GM19351 (cell line): ENCODE measurements at regions not wholly inside any gene's neighbourhood (a gene's known extent, or its start where the extent isn't known, plus 50 kb on each side); places are given as distances from the start of the nearest gene placed in this dataset.
"Not testable (repeated sequence)": the region's sequence is repeated elsewhere in the genome, so short reads cannot be mapped to it uniquely, and the experiment has no call there.

Source experiments
- ATAC-seq: cut with Tn5 transposase; IDR thresholded peaks from one replicate; pipeline ENCODE4 v1.9.1; 2021; ENCODE audit warnings: mild to moderate bottlenecking, moderate library complexity; ENCODE audit not compliant: unreplicated experiment

DNA sequence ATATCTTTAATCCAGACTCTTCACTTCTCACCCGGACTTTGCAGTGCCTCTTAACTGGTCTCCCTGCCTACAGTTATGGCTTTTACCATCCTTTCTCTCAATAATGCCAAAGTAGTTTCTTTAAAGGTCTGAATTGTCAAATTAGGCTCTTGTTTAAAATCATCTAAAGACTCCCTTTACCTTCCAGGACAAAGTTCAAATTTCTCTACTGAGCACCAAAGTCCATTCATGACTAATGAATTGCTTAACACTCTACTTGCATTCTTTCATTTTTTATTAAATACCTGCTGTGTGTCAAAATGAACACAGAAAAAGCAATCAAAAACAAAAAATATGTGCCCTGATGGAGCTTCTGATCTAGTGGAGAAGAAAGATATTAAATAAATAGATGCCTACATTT lies 472.4 kb upstream of the UBE2E2 start:
- ATAC-seq: no peak

DNA sequence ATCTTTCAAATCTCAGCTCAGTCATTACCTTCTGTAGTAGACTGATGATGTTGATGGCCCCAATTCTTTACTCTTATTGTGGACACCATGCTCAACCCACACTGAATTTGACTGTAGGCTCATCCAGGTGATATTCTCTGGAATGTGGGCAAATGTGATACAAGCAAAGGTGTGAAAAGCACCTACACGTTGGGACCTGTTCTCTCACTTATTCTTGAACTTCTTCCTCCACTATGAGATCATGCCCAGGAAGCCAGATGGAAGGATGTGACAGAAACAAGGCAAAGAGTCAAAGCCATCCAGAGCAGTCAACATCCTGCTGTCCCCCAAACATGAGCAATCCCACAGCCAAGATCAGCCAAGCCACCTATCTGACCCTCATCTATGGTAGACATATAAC lies 471.2 kb upstream of the UBE2E2 start:
- ATAC-seq: no peak

GRCh38 chr3:22732641-22733040 lies 470.5 kb upstream of the UBE2E2 start:
- no peak for ATAC-seq

- ATAC-seq: no peak
Observed at GRCh38 chr3:22734207-22734606, 468.9 kb upstream of the UBE2E2 start.

DNA sequence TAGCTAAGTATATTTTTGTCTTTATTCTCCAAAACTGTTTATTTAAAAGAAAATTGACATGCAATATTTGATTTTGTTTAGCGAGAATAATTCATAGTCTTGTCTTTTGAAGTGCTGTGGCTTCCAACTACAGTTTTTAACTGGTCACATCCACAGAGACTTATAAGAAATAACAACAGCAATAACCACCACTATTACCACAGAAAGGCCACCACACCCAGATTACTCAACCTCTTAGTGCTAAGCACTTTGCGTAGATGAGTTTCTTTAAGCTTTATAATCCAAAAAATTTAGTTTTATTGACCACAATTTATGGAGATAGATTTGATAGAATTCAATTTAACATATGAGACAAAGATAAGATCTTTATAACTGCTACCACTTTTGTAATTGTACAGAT lies 468.4 kb upstream of the UBE2E2 start:
- no peak for ATAC-seq

- ATAC-seq: no peak
Observed at GRCh38 chr3:22735373-22735772, 467.8 kb upstream of the UBE2E2 start.

DNA sequence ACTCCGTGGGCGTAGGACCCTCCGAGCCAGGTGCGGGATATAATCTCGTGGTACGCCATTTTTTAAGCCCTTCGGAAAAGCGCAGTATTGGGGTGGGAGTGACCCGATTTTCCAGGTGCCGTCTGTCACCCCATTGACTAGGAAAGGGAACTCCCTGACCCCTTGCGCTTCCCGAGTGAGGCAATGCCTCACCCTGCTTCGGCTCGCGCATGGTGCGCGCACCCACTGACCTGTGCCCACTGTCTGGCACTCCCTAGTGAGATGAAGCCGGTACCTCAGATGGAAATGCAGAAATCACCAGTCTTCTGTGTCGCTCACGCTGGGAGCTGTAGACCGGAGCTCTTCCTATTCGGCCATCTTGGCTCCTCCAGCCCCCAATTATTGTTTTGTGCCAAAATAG lies 459.7 kb upstream of the UBE2E2 start:
- ATAC-seq: not testable (repeated sequence)

GRCh38 chr3:22745321-22745720 lies 457.8 kb upstream of the UBE2E2 start:
- ATAC-seq: no peak

GRCh38 chr3:22746221-22746620 lies 456.9 kb upstream of the UBE2E2 start:
- no peak for ATAC-seq

DNA sequence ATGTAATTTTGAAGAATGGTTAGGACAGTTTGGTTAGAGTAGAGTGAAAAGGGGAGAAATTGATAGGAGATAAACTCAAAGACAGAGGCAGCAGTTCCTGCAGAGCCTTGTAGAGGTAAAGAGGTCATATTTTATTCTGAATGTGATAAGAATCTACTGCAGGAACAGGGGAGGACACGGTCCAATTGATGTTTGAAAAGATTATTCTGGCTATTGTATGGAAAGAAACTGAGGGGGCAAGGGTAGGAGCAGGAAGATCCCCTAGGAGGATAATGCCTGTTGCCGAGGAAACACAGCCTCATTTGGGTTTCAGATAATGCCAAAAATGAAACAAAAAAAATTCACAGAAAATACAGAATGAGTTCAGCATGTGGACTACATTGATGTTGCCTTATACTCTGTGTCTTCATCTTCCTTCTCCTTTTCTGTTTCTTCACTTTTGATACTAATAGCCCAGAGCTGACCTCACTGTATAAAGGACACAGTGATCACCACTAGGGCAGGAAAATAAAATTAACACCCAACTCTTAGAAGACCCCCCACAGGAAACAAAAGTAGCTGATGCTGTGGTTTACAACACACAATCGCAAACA lies 454.6 kb upstream of the UBE2E2 start:
- ATAC-seq: no peak

- no peak for ATAC-seq
Observed at GRCh38 chr3:22759636-22760310, 443.4 kb upstream of the UBE2E2 start.

DNA sequence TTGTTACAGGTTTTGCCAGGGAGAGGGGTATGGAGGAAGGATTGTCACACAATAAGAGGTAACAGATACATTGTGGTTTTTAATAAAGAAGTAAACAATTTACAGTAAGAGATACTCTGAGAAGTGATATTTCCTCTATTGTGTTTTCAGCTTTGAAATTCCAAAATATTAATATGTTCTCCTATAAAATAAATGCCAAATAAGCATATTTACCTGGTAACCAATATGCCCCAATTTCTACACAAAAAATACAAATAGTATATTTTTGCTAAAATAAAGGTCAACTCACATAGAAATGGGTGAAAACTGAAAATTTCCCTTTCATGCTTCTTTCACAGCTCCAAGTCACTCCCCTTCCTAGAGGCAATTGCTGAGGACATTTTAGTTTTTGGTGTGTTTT lies 437.4 kb upstream of the UBE2E2 start:
- no peak for ATAC-seq

- ATAC-seq: no peak
Observed at GRCh38 chr3:22777834-22778233, 425.3 kb upstream of the UBE2E2 start.

DNA sequence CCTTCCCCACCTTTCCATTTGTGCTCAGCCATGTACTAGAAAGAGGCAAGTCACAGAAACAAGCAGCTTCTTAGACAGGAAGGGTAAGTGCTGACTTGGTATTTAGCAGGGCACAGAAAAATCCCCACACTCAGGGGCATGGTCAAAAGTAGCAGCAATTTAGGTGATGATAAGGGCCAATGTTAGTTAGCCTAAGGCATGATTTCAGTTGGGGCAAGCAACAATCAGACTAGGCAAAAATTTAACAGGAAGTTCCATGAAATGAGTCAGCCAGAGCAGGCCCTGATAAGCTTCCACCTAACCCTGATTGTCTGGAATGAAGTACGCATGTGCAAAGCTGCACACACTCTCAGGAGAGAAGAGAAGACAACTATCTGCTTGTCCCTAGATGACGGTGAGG lies 423.4 kb upstream of the UBE2E2 start:
- no peak for ATAC-seq

- ATAC-seq: no peak
Observed at GRCh38 chr3:22792533-22792932, 410.6 kb upstream of the UBE2E2 start.

DNA sequence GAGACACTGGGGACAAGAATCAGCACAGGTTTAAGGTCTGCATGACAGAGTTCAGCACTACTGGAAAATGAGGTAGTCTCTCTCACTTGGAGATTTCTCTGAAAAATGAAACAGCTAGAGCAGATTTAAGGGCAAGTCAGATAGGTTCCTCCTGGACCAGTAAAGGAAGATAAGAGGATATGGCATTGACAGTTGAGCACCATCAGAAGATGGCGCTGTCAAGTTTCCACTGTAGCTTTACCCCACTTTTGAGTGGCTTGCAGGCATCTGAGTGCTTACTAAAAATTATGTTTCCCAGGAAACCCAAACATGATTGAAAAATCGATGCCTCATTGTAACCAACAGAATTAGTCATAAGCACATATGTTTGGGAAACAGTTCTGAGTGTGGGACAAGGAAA lies 407.2 kb upstream of the UBE2E2 start:
- no peak for ATAC-seq

GRCh38 chr3:22798461-22798860 lies 404.7 kb upstream of the UBE2E2 start:
- no peak for ATAC-seq

GRCh38 chr3:22819209-22819608 lies 383.9 kb upstream of the UBE2E2 start:
- no peak for ATAC-seq

DNA sequence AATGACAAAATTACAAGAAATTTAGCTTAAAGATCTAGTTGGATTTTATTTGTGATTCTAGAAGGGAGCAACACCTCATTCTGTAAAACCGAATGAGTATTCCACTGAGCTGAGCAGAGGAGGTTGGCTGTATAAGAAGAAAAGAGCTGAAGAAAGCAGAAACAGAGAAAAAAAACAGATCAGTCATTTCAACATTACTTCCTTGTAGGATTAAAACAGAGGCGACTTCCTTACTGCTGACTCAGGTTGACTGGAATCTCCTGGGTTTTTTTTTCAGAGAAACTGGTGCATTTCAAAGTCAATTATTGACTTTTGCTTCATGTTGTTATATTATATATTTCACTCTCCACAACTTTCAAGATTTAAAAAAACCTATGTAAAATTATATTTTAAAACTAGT lies 368.1 kb upstream of the UBE2E2 start:
- no peak for ATAC-seq

GRCh38 chr3:22836131-22836530 lies 367.0 kb upstream of the UBE2E2 start:
- no peak for ATAC-seq

- no peak for ATAC-seq
Observed at GRCh38 chr3:22843854-22844253, 359.3 kb upstream of the UBE2E2 start.

- ATAC-seq: no peak
Observed at GRCh38 chr3:22846566-22846965, 356.6 kb upstream of the UBE2E2 start.

DNA sequence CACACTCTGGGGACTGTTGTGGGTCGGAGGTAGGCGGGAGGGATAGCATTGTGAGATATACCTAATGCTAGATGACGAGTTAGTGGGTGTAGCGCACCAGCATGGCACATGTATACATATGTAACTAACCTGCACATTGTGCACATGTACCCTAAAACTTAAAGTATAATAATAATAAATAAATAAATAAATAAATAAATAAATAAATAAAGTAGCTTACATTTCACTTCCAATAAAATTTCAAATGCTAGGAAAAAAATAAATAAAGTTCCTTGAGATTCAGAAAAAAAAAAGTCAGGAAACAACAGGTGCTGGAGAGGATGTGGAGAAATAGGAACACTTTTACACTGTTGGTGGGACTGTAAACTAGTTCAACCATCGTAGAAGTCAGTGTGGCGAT lies 353.5 kb upstream of the UBE2E2 start:
- ATAC-seq: not testable (repeated sequence)
